ENCODE measurements at regions not wholly inside any gene's neighbourhood (a gene's known extent, or its start where the extent isn't known, plus 50 kb on each side); places are given as distances from the start of the nearest gene placed in this dataset.

DNA sequence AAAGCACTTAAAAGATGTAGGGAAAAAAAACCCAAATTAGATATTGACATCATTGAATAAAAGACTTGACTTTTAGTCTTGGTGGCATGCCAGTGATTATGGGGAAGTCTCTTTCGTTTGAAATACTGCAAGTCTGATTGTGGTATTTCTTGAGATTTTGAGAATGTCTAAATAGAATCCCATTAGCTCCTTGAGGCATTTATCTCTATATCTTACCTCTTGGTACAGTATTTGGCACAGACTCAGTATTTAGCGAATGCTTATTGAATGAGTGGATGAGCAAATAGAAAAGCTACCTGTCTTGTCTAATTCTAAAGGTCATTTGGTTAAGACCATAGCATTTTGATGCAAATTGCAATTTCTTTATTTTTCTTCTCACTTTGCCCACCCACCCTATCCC is 156.5 kb downstream of the TFAP2B start:
- no peaks in the 10 kb centered on the region for H3K27me3 ChIP-seq (ENCODE audit: insufficient read depth, low read length)
- H3K4me1 ChIP-seq (ENCODE audit: insufficient read depth, low read length), result no peaks in the 10 kb centered on the region
- TF ChIP-seq, protein P1, sequence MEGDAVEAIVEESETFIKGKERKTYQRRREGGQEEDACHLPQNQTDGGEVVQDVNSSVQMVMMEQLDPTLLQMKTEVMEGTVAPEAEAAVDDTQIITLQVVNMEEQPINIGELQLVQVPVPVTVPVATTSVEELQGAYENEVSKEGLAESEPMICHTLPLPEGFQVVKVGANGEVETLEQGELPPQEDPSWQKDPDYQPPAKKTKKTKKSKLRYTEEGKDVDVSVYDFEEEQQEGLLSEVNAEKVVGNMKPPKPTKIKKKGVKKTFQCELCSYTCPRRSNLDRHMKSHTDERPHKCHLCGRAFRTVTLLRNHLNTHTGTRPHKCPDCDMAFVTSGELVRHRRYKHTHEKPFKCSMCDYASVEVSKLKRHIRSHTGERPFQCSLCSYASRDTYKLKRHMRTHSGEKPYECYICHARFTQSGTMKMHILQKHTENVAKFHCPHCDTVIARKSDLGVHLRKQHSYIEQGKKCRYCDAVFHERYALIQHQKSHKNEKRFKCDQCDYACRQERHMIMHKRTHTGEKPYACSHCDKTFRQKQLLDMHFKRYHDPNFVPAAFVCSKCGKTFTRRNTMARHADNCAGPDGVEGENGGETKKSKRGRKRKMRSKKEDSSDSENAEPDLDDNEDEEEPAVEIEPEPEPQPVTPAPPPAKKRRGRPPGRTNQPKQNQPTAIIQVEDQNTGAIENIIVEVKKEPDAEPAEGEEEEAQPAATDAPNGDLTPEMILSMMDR (IDR thresholded peaks at IDR 0.05; ENCODE audit: insufficient read depth, low read depth, low read length), result no peak
- TF ChIP-seq EZH2 (IDR thresholded peaks at IDR 0.05; ENCODE audit: insufficient read depth, low read length), result no peak
- H3K36me3 ChIP-seq (ENCODE audit: insufficient read depth, low read length), result no peaks in the 10 kb centered on the region
- Mint-ChIP-seq H3K27ac (ENCODE audit: unreplicated experiment) (no peak overlapping the region), H3K27me3 (ENCODE audit: low read depth, unreplicated experiment) (peaks cover 4% of the 10 kb centered on the region), H3K4me1 (ENCODE audit: low read depth, unreplicated experiment) (peaks cover 3% of the 10 kb centered on the region), H3K36me3 (ENCODE audit: low read depth, unreplicated experiment) (no peaks in the 10 kb centered on the region), H3K4me3 (ENCODE audit: unreplicated experiment) (no peak overlapping the region), H3K9me3 (ENCODE audit: unreplicated experiment) (no peaks in the 10 kb centered on the region)
- no peak for FAIRE-seq
- no peak overlapping the region for H3K4me2 ChIP-seq (ENCODE audit: low read length)
- no peak overlapping the region for H3K4me3 ChIP-seq (ENCODE audit: insufficient read depth, low read depth, low read length)
- no peaks in the 10 kb centered on the region for H3K9me3 ChIP-seq (ENCODE audit: insufficient read depth, low read depth, low read length)
- H2AFZ ChIP-seq (ENCODE audit: low read depth, low read length), result no peak overlapping the region
- H3K79me2 ChIP-seq (ENCODE audit: insufficient read depth, low read length), result no peaks in the 10 kb centered on the region
- no peak overlapping the region for H3K9ac ChIP-seq (ENCODE audit: low read length)
- no peaks in the 10 kb centered on the region for H4K20me1 ChIP-seq (ENCODE audit: insufficient read depth, low read length)
- H3K27ac ChIP-seq (ENCODE audit: low read depth, low read length), result no peak overlapping the region
- DNase-seq (ENCODE audit: low read depth), result no peak

DNA sequence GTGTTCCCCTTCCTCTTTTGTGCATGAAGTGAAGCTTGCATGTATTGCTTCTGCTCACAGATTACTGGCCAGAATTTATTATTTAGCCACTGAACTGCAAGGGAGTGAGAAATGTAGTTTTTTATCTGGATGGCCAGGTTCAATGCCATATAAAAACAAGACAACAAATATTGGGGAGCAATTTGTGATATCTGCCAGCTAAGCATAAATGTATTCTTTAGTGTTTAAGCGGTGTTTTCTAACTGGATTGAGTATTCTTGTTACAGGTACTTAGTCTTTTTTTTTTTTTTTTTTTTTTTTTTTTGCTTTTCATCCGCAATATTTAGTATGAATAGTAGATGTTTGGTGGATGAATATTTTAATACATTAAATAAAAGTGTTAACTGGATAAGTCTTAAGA is 158.2 kb downstream of the TFAP2B start:
- Mint-ChIP-seq H3K36me3 (ENCODE audit: low read depth, unreplicated experiment) (no peaks in the 10 kb centered on the region), H3K27me3 (ENCODE audit: low read depth, unreplicated experiment) (no peaks in the 10 kb centered on the region), H3K27ac (ENCODE audit: unreplicated experiment) (no peak overlapping the region), H3K9me3 (ENCODE audit: unreplicated experiment) (no peaks in the 10 kb centered on the region), H3K4me3 (ENCODE audit: unreplicated experiment) (no peak overlapping the region), H3K4me1 (ENCODE audit: low read depth, unreplicated experiment) (peaks cover 3% of the 10 kb centered on the region)
- no peak overlapping the region for H3K9ac ChIP-seq (ENCODE audit: low read length)
- no peak for DNase-seq (ENCODE audit: low read depth)
- H3K4me2 ChIP-seq (ENCODE audit: low read length), result no peak overlapping the region
- no peak overlapping the region for H3K4me3 ChIP-seq (ENCODE audit: insufficient read depth, low read depth, low read length)
- no peaks in the 10 kb centered on the region for H3K79me2 ChIP-seq (ENCODE audit: insufficient read depth, low read length)
- H3K36me3 ChIP-seq (ENCODE audit: insufficient read depth, low read length), result no peaks in the 10 kb centered on the region
- no peak overlapping the region for H2AFZ ChIP-seq (ENCODE audit: low read depth, low read length)
- no peak for FAIRE-seq
- H3K27ac ChIP-seq (ENCODE audit: low read depth, low read length), result no peak overlapping the region
- H3K27me3 ChIP-seq (ENCODE audit: insufficient read depth, low read length), result peaks cover 2% of the 10 kb centered on the region
- H3K4me1 ChIP-seq (ENCODE audit: insufficient read depth, low read length), result no peaks in the 10 kb centered on the region
- TF ChIP-seq, protein P1 (IDR thresholded peaks at IDR 0.05; ENCODE audit: insufficient read depth, low read depth, low read length), result no peak
- no peak for TF ChIP-seq EZH2 (IDR thresholded peaks at IDR 0.05; ENCODE audit: insufficient read depth, low read length)
- H4K20me1 ChIP-seq (ENCODE audit: insufficient read depth, low read length), result no peaks in the 10 kb centered on the region
- H3K9me3 ChIP-seq (ENCODE audit: insufficient read depth, low read depth, low read length), result no peaks in the 10 kb centered on the region

DNA sequence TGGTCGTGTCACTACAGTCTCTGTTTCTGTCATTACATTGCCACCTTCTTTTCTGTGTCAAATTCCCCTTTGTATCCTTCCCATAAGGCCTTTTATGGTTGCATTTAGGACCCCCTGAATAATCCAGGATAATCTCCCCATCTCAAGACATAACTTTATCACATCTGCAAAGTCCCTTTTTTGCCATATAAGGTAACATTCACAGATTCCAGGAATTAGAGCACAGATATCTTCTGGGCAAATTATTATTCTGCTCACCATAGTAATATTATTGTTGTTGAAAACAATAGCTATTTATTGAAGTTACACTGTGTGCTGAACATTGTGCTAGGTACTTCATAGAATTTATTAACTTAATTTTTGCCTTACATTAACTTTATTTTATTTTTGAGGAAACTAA is 159.1 kb downstream of the TFAP2B start:
- DNase-seq (ENCODE audit: low read depth) (no peak), FAIRE-seq (no peak)
- Mint-ChIP-seq H3K27me3 (ENCODE audit: low read depth, unreplicated experiment) (no peaks in the 10 kb centered on the region), H3K4me1 (ENCODE audit: low read depth, unreplicated experiment) (peaks cover 3% of the 10 kb centered on the region), H3K9me3 (ENCODE audit: unreplicated experiment) (no peaks in the 10 kb centered on the region), H3K36me3 (ENCODE audit: low read depth, unreplicated experiment) (no peaks in the 10 kb centered on the region), H3K4me3 (ENCODE audit: unreplicated experiment) (no peak overlapping the region), H3K27ac (ENCODE audit: unreplicated experiment) (no peak overlapping the region)
- TF ChIP-seq, protein P1 (IDR thresholded peaks at IDR 0.05; ENCODE audit: insufficient read depth, low read depth, low read length), result no peak
- TF ChIP-seq EZH2 (IDR thresholded peaks at IDR 0.05; ENCODE audit: insufficient read depth, low read length), result no peak
- Histone ChIP-seq H3K4me1 (ENCODE audit: insufficient read depth, low read length) (no peaks in the 10 kb centered on the region), H3K27me3 (ENCODE audit: insufficient read depth, low read length) (peaks cover 2% of the 10 kb centered on the region), H3K9ac (ENCODE audit: low read length) (no peak overlapping the region), H3K79me2 (ENCODE audit: insufficient read depth, low read length) (no peaks in the 10 kb centered on the region), H3K9me3 (ENCODE audit: insufficient read depth, low read depth, low read length) (no peaks in the 10 kb centered on the region), H3K4me3 (ENCODE audit: insufficient read depth, low read depth, low read length) (no peak overlapping the region), H3K36me3 (ENCODE audit: insufficient read depth, low read length) (no peaks in the 10 kb centered on the region), H3K27ac (ENCODE audit: low read depth, low read length) (no peak overlapping the region), H3K4me2 (ENCODE audit: low read length) (no peak overlapping the region), H4K20me1 (ENCODE audit: insufficient read depth, low read length) (no peaks in the 10 kb centered on the region), H2AFZ (ENCODE audit: low read depth, low read length) (no peak overlapping the region)
